NCI-H460 (cell line): ENCODE measurements at regions not wholly inside any gene's neighbourhood (a gene's known extent, or its start where the extent isn't known, plus 50 kb on each side); places are given as distances from the start of the nearest gene placed in this dataset.
A peak's percentile ranks its signal among the peaks of the same experiment; 100 is the strongest.
"Not testable (repeated sequence)": the region's sequence is repeated elsewhere in the genome, so short reads cannot be mapped to it uniquely, and the experiment has no call there.

Source experiments
- DNase-seq: peaks from one replicate; pipeline ENCODE4 v3.0.0-alpha.2; 2016; ENCODE audit warnings: low read depth; ENCODE audit errors: extremely low read depth

DNA sequence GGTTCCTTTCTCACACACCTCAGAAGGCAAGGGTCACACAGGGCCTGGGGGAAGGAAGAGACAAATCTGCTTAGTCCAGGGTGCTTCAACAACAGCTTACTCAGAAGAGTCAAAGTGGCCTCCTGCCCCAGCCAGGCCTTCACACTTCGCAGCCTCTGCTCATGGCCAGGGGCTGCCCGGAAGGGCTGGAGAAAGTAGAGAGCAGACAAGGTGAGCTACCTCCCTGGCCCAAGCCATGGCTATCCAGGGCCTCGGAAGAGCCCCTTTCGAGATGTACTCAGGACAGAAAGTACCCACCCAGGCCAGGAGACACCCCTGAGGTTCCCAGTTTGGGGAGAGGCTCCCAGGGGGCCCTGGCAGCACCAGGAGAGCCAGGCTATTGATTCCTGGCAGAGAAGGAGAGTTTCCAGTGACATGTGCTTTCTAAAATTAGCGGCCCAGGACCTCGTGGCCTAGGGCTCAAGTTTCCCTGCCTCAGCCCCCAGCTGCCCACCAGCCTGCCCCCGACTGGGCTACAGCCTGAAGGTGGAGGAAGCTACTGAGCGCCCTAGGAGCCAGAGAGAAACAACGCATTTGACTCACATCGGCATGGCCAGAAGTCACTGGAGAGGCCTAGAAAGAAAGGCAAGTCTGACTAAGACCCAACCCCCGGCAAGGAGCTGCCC is 533.2 kb downstream of the TP53TG3F start:
- not testable (repeated sequence) for DNase-seq

DNA sequence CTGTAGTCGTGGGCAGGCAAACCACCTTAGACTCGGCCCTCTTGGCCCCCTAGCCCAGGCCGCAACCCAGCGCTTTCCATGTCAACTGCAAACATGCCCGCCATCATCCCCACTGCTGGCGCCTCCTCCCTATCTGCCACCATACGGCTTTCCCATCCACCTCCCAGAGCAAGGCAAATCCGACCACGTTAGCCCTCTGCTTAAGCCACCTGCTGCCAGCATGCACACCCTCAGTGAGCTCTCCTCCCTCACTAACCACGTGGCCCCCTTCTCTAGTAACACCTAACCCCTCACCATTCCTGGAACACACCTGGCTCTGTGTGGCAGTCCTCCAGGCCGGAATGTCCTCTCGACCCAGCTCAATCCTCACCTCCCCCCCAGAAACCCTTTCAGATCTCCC is 534.8 kb downstream of the TP53TG3F start:
- not testable (repeated sequence) for DNase-seq

DNA sequence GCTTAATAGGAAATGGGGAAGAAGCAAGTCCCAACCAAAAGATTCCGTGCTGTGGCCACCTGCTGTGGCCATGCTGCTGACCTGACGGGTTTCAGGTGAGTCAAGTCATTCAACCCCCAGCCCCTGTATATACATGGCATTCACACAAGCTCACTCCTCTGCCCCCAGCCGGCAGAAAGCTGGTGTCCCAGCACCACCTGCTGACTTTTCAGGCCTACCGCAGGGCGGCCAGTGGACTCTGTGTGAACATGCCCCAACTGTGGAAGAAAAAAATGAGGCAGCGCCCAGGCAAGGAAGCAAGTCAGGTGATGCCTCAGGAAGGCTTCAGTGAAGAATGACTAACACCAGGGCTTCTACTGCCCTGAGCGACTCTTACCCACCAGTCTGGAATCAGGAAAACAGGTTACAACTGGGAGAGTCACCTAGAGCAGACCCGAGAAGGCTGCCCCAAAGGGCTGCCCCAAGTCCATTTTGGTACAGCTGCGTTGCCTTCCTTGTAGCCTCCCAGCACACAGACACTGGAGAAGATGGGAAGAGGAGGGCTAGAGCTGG is 536.5 kb downstream of the TP53TG3F start:
- DNase-seq: not testable (repeated sequence)

- not testable (repeated sequence) for DNase-seq
These were observed 541.8 kb downstream of the TP53TG3F start for GRCh38 chr16:34001184-34001583.

DNA sequence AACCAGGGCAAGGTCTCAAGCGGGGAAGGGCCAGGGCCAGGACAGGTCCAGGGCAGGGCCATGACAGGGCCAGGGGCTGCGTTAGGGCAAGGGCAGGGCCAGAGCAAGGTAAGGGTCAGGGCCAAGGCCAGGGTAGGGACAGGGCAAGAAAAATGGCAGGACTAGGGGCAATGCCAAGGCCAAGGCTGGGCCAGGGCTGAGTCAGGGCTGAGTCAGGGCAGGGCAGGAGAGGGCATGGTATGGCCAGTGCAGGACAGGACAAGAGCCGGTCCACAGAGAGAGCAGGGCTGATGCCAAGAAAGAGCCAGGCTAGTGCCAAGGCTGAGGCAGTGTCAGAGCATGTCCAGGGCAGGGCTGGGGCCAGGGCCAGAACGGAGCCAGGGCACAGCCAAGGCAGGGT is 542.5 kb downstream of the TP53TG3F start:
- DNase-seq: not testable (repeated sequence)

GRCh38 chr16:34014841-34015820 is 555.7 kb downstream of the TP53TG3F start:
- not testable (repeated sequence) for DNase-seq

DNA sequence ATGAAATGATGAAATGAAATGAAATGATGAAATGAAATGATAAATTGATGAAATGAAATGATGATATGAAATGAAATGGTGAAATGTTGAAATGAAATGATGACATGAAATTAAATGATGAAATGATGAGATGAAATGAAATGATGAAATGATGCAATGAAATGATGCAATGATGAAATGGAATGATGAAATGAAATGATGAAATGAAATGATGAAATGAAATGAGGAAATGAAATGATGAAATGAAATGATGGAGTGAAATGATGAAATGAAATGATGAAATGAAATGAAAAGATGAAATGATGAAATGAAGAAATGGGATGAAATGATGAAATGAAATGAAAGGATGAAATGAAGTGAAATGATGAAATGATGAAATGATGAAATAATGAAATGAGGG is 558.9 kb downstream of the TP53TG3F start:
- not testable (repeated sequence) for DNase-seq

DNA sequence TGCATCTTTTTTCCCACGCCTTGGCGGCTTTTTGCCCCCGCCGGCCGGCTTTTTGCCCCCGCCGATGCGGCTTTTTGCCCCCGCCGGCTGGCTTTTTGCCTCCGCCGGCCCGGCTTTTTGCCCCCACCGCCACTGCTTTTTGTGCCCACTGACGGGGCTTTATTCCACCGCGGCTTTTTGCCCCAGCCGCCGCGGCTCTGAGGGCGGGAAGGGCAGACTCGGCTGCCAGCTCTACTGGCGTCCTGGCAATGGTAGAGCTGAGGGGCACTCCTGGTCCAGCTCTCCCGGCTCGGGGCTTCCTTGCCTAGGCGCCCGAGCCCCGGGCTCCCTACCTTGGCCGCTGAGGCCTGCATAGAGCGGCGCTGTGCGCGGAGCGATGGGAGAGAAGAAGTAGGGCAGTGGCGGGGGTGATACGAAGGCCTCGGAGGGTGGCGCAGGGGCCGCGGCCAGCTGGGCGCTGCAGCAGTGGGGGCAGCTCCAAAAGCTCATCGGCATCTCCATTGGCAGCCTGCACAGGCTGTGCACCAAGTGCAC is 591.4 kb downstream of the TP53TG3F start:
- DNase-seq: no peak

DNA sequence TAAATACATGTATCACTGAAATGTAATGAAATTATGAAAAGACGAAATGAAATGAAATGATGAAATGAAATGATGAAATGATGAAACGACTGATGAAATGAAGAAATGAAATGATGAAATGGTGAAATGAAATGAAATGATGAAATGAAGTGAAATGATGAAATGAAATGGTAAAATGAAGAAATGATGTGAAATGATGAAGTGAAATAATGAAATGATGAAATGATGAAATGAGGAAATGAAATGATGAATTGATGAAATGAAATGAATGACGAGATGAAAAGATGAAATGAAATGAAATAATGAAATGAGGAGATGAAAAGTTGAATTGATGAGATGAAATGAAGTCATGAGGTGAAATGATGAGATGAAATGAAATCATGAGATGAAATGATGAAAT is 594.7 kb downstream of the TP53TG3F start:
- DNase-seq: no peak

- no peak for DNase-seq
These were observed 595.6 kb downstream of the TP53TG3F start for GRCh38 chr16:34054969-34055368.

- not testable (repeated sequence) for DNase-seq
These were observed 603.3 kb downstream of the TP53TG3F start for GRCh38 chr16:34062620-34063253.

GRCh38 chr16:34063498-34064157 is 604.2 kb downstream of the TP53TG3F start:
- DNase-seq: not testable (repeated sequence)

- DNase-seq: not testable (repeated sequence)
These were observed 605.2 kb downstream of the TP53TG3F start for GRCh38 chr16:34064602-34065001.

DNA sequence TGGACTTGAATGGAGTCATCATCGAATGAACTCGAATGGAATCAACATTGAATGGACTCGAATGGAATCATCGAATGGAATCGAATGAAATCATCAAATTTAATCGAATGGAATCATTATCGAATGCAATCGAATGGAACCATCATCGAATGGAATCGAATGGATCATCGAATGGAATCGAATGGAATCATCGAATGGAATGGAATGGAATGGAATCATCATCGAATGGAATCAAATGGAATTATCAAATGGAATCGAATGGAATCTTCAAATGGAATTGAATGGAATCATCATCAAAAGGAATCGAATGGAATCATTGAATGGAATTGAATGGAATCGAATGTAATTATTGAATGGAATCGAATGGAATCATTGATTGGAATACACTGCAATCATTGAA is 610.3 kb downstream of the TP53TG3F start:
- not testable (repeated sequence) for DNase-seq

GRCh38 chr16:34078691-34079090 is 619.3 kb downstream of the TP53TG3F start:
- DNase-seq: peak; percentile 15

DNA sequence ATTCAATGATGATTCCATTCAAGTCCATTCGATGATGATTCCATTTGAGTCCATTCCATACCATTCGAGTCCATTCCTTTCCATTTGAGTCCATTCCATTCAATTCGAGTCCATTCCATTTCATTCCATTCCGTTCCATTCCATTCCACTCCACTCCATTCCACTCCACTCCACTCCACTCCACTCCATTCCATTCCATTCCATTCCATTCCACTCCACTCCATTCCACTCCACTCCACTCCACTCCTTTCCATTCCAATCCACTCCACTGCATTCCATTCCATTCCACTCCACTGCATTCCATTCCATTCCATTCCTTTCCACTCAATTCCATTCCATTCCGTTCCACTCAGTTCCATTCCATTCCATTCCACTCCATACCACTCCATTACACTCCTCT is 625.6 kb downstream of the TP53TG3F start:
- not testable (repeated sequence) for DNase-seq

DNA sequence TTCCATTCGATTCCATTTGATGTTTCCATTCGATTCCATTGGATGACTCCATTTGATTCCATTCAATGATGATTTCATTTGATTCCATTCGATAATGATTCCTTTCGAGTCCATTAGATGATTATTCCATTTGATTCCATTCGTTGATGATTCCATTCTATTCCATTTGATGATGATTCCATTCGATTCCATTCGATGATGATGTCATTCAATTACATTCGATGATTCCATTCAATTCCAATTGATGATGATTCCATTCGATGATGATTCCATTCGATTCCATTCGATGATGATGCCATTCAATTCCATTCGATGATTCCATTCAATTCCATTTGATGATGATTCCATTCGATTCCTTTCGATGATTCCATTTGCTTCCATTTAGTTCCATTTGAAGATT is 635.6 kb downstream of the TP53TG3F start:
- DNase-seq: not testable (repeated sequence)

DNA sequence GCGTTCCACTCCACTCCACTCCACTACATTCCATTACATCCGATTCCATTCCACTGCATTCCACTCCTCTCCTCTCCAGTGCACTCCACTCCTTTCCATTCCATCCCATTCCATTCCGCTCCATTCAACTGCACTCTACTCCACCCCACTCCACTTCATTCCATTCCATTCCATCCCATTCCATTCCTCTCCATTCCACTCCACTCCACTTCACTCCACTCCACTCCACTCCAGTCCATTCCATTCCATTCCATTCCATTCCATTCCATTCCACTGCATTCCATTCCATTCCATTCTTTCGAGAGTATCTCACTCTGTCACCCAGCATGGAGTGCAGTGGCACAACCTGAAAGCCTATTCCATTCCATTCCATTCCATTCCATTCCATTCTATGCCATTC is 637.5 kb downstream of the TP53TG3F start:
- DNase-seq: not testable (repeated sequence)

- not testable (repeated sequence) for DNase-seq
These were observed 637.9 kb downstream of the TP53TG3F start for GRCh38 chr16:34097326-34097725.

DNA sequence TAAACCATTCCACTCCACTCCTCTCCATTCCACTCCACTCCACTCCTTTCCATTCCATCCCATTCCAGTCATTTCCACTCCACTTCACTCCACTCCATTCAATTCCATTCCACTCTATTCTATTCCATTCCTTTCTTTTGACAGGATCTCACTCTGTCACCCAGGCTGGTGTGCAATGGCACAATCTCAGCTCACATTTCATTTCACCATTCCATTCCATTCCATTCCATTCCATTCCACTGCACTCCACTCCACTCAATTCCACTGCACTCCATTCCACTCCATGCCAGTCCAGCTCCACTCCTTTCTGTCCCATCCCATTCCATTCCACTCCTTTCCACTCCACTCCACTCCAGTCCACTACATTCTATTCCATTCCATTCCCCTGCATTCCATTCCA is 638.6 kb downstream of the TP53TG3F start:
- not testable (repeated sequence) for DNase-seq
